A549 (cell line): ENCODE measurements at regions not wholly inside any gene's neighbourhood (a gene's known extent, or its start where the extent isn't known, plus 50 kb on each side); places are given as distances from the start of the nearest gene placed in this dataset.

Experiments used
- CBX8 ChIP-seq: fragments of 200-600 bp; sonication (generic); IDR thresholded peaks from 2 replicates; pipeline ENCODE4 v1.6.1; 2016
- CHD2 ChIP-seq: fragments of 150-350 bp; IDR thresholded peaks from 2 replicates; pipeline ENCODE4 v1.6.1; 2014; ENCODE audit warnings: low read length; ENCODE audit not compliant: partially characterized antibody
- EP300 ChIP-seq, 2 experiments: fragments of >200 bp; sonication (Bioruptor Twin); formaldehyde crosslinking; IDR thresholded peaks; 2 replicates in 1 of 2; 3 replicates in 1 of 2; pipeline ENCODE4 v1.6.1; 2016 to 2017
- HDAC2 ChIP-seq: fragments of 200-600 bp; sonication (generic); IDR thresholded peaks from 2 replicates; pipeline ENCODE4 v1.6.1; 2016
- KDM5A ChIP-seq: fragments of 200-600 bp; sonication (generic); IDR thresholded peaks from 2 replicates; pipeline ENCODE4 v1.6.1; 2016; ENCODE audit warnings: antibody characterized with exemption, mild to moderate bottlenecking
- NR3C1 ChIP-seq: fragments of >200 bp; sonication (Bioruptor Twin); formaldehyde crosslinking; IDR thresholded peaks from 3 replicates; pipeline ENCODE4 v1.6.1; 2017
- PHF8 ChIP-seq: fragments of 200-600 bp; sonication (generic); IDR thresholded peaks from 2 replicates; pipeline ENCODE4 v1.6.1; 2016; ENCODE audit warnings: low read depth, mild to moderate bottlenecking, antibody characterized with exemption, moderate library complexity, borderline replicate concordance
- POLR2A ChIP-seq: IDR thresholded peaks from 2 replicates; pipeline ENCODE4 v1.6.1; 2012; ENCODE audit warnings: mild to moderate bottlenecking, low read length
- RCOR1 ChIP-seq: fragments of 150-350 bp; IDR thresholded peaks from 2 replicates; pipeline ENCODE4 v1.6.1; 2014; ENCODE audit warnings: antibody characterized with exemption, low read length, low read depth
- RFX5 ChIP-seq: fragments of 450-650 bp; IDR thresholded peaks from 2 replicates; pipeline ENCODE4 v1.7.1; 2014; ENCODE audit warnings: antibody characterized with exemption, mild to moderate bottlenecking, moderate library complexity
- TF ChIP-seq, protein P1 (sequence below): fragments of >200 bp; sonication (Bioruptor Twin); formaldehyde crosslinking; IDR thresholded peaks from 3 replicates; pipeline ENCODE4 v1.5.1; 2016
- TF ChIP-seq, protein P2 (sequence below): fragments of 200-600 bp; sonication (generic); IDR thresholded peaks from 2 replicates; pipeline ENCODE4 v1.6.1; 2016; ENCODE audit warnings: antibody characterized with exemption, mild to moderate bottlenecking, moderate library complexity
- TF ChIP-seq, protein P3 (sequence below): fragments of 450-650 bp; IDR thresholded peaks from 2 replicates; pipeline ENCODE4 v1.6.1; 2014; ENCODE audit warnings: antibody characterized with exemption
- TF ChIP-seq, protein P4 (sequence below): fragments of >200 bp; sonication (Bioruptor Twin); formaldehyde crosslinking; IDR thresholded peaks from 3 replicates; pipeline ENCODE4 v1.6.1; 2016

DNA sequence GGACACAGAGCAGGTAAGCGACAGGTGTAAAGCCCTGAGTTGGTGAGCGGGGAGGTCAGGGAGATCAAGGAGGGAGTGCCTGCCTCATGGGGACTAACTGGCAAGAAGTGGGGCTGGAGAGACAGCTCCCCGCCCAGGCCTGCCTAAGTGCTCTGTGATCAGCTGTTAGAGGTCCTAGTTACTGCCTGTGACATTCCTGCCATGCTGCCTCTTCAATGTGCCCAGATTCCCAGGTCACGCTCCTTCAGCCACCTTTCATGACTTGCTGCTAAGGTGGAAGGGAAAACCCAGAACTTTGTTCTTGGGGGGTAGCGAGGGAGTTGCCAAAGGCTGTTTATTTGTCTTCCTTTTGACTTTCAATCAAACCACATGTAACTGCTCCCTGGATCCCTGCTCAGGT is 114.3 kb upstream of the ZNF438 start:
- TF ChIP-seq KDM5A (no peak), HDAC2 (no peak), POLR2A (no peak), RFX5 (no peak), CBX8 (no peak), EP300 (IDR thresholded peaks at IDR 0.05) (no peak), RCOR1 (no peak), NR3C1 (no peak), CHD2 (no peak), PHF8 (no peak)
- TF ChIP-seq, protein P1, sequence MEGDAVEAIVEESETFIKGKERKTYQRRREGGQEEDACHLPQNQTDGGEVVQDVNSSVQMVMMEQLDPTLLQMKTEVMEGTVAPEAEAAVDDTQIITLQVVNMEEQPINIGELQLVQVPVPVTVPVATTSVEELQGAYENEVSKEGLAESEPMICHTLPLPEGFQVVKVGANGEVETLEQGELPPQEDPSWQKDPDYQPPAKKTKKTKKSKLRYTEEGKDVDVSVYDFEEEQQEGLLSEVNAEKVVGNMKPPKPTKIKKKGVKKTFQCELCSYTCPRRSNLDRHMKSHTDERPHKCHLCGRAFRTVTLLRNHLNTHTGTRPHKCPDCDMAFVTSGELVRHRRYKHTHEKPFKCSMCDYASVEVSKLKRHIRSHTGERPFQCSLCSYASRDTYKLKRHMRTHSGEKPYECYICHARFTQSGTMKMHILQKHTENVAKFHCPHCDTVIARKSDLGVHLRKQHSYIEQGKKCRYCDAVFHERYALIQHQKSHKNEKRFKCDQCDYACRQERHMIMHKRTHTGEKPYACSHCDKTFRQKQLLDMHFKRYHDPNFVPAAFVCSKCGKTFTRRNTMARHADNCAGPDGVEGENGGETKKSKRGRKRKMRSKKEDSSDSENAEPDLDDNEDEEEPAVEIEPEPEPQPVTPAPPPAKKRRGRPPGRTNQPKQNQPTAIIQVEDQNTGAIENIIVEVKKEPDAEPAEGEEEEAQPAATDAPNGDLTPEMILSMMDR, result no peak
- TF ChIP-seq, protein P2, sequence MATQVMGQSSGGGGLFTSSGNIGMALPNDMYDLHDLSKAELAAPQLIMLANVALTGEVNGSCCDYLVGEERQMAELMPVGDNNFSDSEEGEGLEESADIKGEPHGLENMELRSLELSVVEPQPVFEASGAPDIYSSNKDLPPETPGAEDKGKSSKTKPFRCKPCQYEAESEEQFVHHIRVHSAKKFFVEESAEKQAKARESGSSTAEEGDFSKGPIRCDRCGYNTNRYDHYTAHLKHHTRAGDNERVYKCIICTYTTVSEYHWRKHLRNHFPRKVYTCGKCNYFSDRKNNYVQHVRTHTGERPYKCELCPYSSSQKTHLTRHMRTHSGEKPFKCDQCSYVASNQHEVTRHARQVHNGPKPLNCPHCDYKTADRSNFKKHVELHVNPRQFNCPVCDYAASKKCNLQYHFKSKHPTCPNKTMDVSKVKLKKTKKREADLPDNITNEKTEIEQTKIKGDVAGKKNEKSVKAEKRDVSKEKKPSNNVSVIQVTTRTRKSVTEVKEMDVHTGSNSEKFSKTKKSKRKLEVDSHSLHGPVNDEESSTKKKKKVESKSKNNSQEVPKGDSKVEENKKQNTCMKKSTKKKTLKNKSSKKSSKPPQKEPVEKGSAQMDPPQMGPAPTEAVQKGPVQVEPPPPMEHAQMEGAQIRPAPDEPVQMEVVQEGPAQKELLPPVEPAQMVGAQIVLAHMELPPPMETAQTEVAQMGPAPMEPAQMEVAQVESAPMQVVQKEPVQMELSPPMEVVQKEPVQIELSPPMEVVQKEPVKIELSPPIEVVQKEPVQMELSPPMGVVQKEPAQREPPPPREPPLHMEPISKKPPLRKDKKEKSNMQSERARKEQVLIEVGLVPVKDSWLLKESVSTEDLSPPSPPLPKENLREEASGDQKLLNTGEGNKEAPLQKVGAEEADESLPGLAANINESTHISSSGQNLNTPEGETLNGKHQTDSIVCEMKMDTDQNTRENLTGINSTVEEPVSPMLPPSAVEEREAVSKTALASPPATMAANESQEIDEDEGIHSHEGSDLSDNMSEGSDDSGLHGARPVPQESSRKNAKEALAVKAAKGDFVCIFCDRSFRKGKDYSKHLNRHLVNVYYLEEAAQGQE, result no peak
- TF ChIP-seq, protein P3, sequence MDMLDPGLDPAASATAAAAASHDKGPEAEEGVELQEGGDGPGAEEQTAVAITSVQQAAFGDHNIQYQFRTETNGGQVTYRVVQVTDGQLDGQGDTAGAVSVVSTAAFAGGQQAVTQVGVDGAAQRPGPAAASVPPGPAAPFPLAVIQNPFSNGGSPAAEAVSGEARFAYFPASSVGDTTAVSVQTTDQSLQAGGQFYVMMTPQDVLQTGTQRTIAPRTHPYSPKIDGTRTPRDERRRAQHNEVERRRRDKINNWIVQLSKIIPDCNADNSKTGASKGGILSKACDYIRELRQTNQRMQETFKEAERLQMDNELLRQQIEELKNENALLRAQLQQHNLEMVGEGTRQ, result no peak
- TF ChIP-seq, protein P4, sequence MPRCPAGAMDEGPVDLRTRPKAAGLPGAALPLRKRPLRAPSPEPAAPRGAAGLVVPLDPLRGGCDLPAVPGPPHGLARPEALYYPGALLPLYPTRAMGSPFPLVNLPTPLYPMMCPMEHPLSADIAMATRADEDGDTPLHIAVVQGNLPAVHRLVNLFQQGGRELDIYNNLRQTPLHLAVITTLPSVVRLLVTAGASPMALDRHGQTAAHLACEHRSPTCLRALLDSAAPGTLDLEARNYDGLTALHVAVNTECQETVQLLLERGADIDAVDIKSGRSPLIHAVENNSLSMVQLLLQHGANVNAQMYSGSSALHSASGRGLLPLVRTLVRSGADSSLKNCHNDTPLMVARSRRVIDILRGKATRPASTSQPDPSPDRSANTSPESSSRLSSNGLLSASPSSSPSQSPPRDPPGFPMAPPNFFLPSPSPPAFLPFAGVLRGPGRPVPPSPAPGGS, result no peak
